H9 (cell line): ENCODE measurements at regions not wholly inside any gene's neighbourhood (a gene's known extent, or its start where the extent isn't known, plus 50 kb on each side); places are given as distances from the start of the nearest gene placed in this dataset.

Experiments
- DNase-seq: peaks from one replicate; pipeline ENCODE4 v3.0.0-alpha.2; 2017
- H2AFZ ChIP-seq: one replicate; pipeline ENCODE4 v1.6.1; 2013; ENCODE audit warnings: mild to moderate bottlenecking, low read length, control low read depth, moderate library complexity
- H2AK5ac ChIP-seq: 2 replicates; pipeline ENCODE4 v1.6.1; 2013; ENCODE audit warnings: low read length, control low read depth, mixed read lengths; ENCODE audit not compliant: insufficient read length
- H2BK120ac ChIP-seq: one replicate; pipeline ENCODE4 v1.6.1; 2013; ENCODE audit warnings: low read depth, mild to moderate bottlenecking, low read length, control low read depth, inconsistent platforms; ENCODE audit not compliant: poor library complexity, severe bottlenecking
- H2BK12ac ChIP-seq: 2 replicates; pipeline ENCODE4 v1.6.1; 2013; ENCODE audit warnings: low read length, control low read depth, mixed read lengths, low read depth; ENCODE audit not compliant: insufficient read length
- H2BK15ac ChIP-seq: 2 replicates; pipeline ENCODE4 v1.6.1; 2013; ENCODE audit warnings: low read depth, low read length, control low read depth
- H2BK20ac ChIP-seq: one replicate; pipeline ENCODE4 v1.6.1; 2013; ENCODE audit warnings: low read depth, mild to moderate bottlenecking, low read length, control low read depth, inconsistent platforms; ENCODE audit not compliant: poor library complexity, severe bottlenecking
- H2BK5ac ChIP-seq: 2 replicates; pipeline ENCODE4 v1.6.1; 2013; ENCODE audit warnings: low read length, control low read depth, mixed read lengths; ENCODE audit not compliant: insufficient read length
- H3K14ac ChIP-seq: 2 replicates; pipeline ENCODE4 v1.6.1; 2013; ENCODE audit warnings: low read length, control low read depth; ENCODE audit not compliant: insufficient read depth
- H3K18ac ChIP-seq: 2 replicates; pipeline ENCODE4 v1.6.1; 2013; ENCODE audit warnings: low read depth, mild to moderate bottlenecking, mixed read lengths, low read length, control low read depth; ENCODE audit not compliant: insufficient read length
- H3K23ac ChIP-seq: 2 replicates; pipeline ENCODE4 v1.6.1; 2013; ENCODE audit warnings: low read length, control low read depth, mixed read lengths, low read depth; ENCODE audit not compliant: insufficient read length
- H3K23me2 ChIP-seq: 2 replicates; pipeline ENCODE4 v1.6.1; 2013; ENCODE audit warnings: low read depth, mild to moderate bottlenecking, mixed read lengths, low read length, control low read depth; ENCODE audit not compliant: insufficient read length, poor library complexity, severe bottlenecking
- H3K27ac ChIP-seq: 2 replicates; pipeline ENCODE4 v1.5.1; 2013; ENCODE audit warnings: low read length, control low read depth, mixed read lengths, low read depth; ENCODE audit not compliant: insufficient read length
- H3K27me3 ChIP-seq: 2 replicates; pipeline ENCODE4 v1.6.1; 2013; ENCODE audit warnings: low read length, control low read depth, inconsistent platforms; ENCODE audit not compliant: insufficient read depth
- H3K4ac ChIP-seq: 2 replicates; pipeline ENCODE4 v1.6.1; 2013; ENCODE audit warnings: low read depth, mild to moderate bottlenecking, control low read depth, inconsistent platforms, low read length, moderate library complexity
- H3K4me1 ChIP-seq: 2 replicates; pipeline ENCODE4 v1.6.1; 2013; ENCODE audit warnings: low read length, control low read depth, inconsistent platforms; ENCODE audit not compliant: insufficient read depth
- H3K4me2 ChIP-seq: 2 replicates; pipeline ENCODE4 v1.6.1; 2013; ENCODE audit warnings: low read length, control low read depth, mixed read lengths; ENCODE audit not compliant: insufficient read length, insufficient read depth
- H3K56ac ChIP-seq: 2 replicates; pipeline ENCODE4 v1.6.1; 2013; ENCODE audit warnings: low read depth, mild to moderate bottlenecking, mixed read lengths, low read length, control low read depth; ENCODE audit not compliant: insufficient read length
- H3K79me1 ChIP-seq: 2 replicates; pipeline ENCODE4 v1.6.1; 2013; ENCODE audit warnings: low read depth, mild to moderate bottlenecking, moderate library complexity, low read length, control low read depth, inconsistent platforms; ENCODE audit not compliant: insufficient read depth, poor library complexity, severe bottlenecking
- H3K79me2 ChIP-seq: 2 replicates; pipeline ENCODE4 v1.6.1; 2013; ENCODE audit warnings: low read length, control low read depth, inconsistent platforms; ENCODE audit not compliant: insufficient read depth
- H3K9ac ChIP-seq: 2 replicates; pipeline ENCODE4 v1.6.1; 2013; ENCODE audit warnings: low read length, control low read depth, mixed read lengths; ENCODE audit not compliant: insufficient read length; ENCODE audit errors: extremely low read depth
- H3K9me3 ChIP-seq: one replicate; pipeline ENCODE4 v1.6.1; 2013; ENCODE audit warnings: low read depth, low read length, inconsistent platforms; ENCODE audit not compliant: control insufficient read depth
- H3T11ph ChIP-seq: one replicate; pipeline ENCODE4 v1.6.1; 2013; ENCODE audit warnings: mild to moderate bottlenecking, low read length, control low read depth, inconsistent platforms
- H4K20me1 ChIP-seq: one replicate; pipeline ENCODE4 v1.6.1; 2013; ENCODE audit not compliant: control insufficient read depth, insufficient read length, insufficient read depth
- H4K5ac ChIP-seq: 2 replicates; pipeline ENCODE4 v1.6.1; 2013; ENCODE audit warnings: low read depth, mild to moderate bottlenecking, mixed read lengths, low read length, control low read depth; ENCODE audit not compliant: insufficient read length
- H4K8ac ChIP-seq: replicated peaks from 2 replicates; pipeline ENCODE4 v1.6.1; 2013; ENCODE audit warnings: low read length, control low read depth, mixed read lengths, low read depth; ENCODE audit not compliant: insufficient read length
- H4K91ac ChIP-seq: 2 replicates; pipeline ENCODE4 v1.6.1; 2013; ENCODE audit warnings: low read depth, mild to moderate bottlenecking, moderate library complexity, mixed read lengths, low read length, control low read depth; ENCODE audit not compliant: insufficient read length
- H3K27ac Mint-ChIP-seq, 3 experiments: 2 replicates in 2 of 3; 3 replicates in 1 of 3; pipeline ENCODE4 v1.8.0; 2020 to 2021; ENCODE audit warnings: mixed read lengths in 3 of 3, mild to moderate bottlenecking in 1 of 3, moderate library complexity in 1 of 3
- H3K27me3 Mint-ChIP-seq: 2 replicates; pipeline ENCODE4 v1.8.0; 2021; ENCODE audit warnings: low read depth, mild to moderate bottlenecking, moderate library complexity, mixed read lengths
- H3K36me3 Mint-ChIP-seq, 3 experiments: 2 replicates in 2 of 3; 3 replicates in 1 of 3; pipeline ENCODE4 v1.8.0; 2020 to 2021; ENCODE audit warnings: low read depth in 3 of 3, mixed read lengths in 3 of 3; ENCODE audit not compliant: insufficient read depth in 1 of 3
- H3K4me1 Mint-ChIP-seq, 2 experiments: 2 replicates each; pipeline ENCODE4 v1.8.0; 2020; ENCODE audit warnings: mixed read lengths in 2 of 2
- H3K4me3 Mint-ChIP-seq, 2 experiments: 2 replicates in 1 of 2; 3 replicates in 1 of 2; pipeline ENCODE4 v1.8.0; 2020 to 2021; ENCODE audit warnings: mild to moderate bottlenecking in 2 of 2, mixed read lengths in 2 of 2, moderate library complexity in 1 of 2
- H3K9me3 Mint-ChIP-seq, 2 experiments: 2 replicates in 1 of 2; 3 replicates in 1 of 2; pipeline ENCODE4 v1.8.0; 2020; ENCODE audit warnings: mild to moderate bottlenecking in 2 of 2, mixed read lengths in 2 of 2, moderate library complexity in 1 of 2
- CTCF ChIP-seq: fragments of 200-600 bp; sonication (generic); conservative IDR thresholded peaks from 3 replicates; pipeline ENCODE4 v1.8.0; 2021; ENCODE audit warnings: antibody characterized with exemption, mild to moderate bottlenecking
- WGBS: extraction: QIAGEN DNeasy Blood & Tissue Kit; methylation state at CpG from one replicate; pipeline ENCODE4 v1.1.7; 2013; ENCODE audit warnings: missing lambda C conversion rate, low lambda C conversion rate, mixed read lengths; ENCODE audit not compliant: insufficient read length; ENCODE audit errors: extremely low coverage; 5-methylcytosine and 5-hydroxymethylcytosine counted together

- Mint-ChIP-seq H3K4me3 (no peak overlapping the region), H3K4me1 (peaks cover 40 to 43% of the 10 kb centered on the region in 2 experiments), H3K27ac (no peak overlapping the region), H3K27me3 (peaks cover 6% of the 10 kb centered on the region), H3K9me3 (peaks cover 0 to 7% of the 10 kb centered on the region in 2 experiments), H3K36me3 (peaks cover 0 to 2% (median 0%) of the 10 kb centered on the region in 3 experiments; a peak in 4 of 7 replicates)
- H3K23me2 ChIP-seq, result no peaks in the 10 kb centered on the region
- WGBS, result no CpG with 5 or more reads among the region's 1 CpG
- no peaks in the 10 kb centered on the region for H3K79me2 ChIP-seq
- peaks cover 3% of the 10 kb centered on the region for H3K4me1 ChIP-seq
- no peak overlapping the region for H2AK5ac ChIP-seq
- no peak overlapping the region for H3T11ph ChIP-seq
- no peak overlapping the region for H3K23ac ChIP-seq
- H3K56ac ChIP-seq, result no peak overlapping the region
- H3K18ac ChIP-seq, result no peak overlapping the region
- H2BK120ac ChIP-seq, result no peak overlapping the region
- no peak overlapping the region for H3K4me2 ChIP-seq
- H4K20me1 ChIP-seq, result no peaks in the 10 kb centered on the region
- no peak overlapping the region for H2AFZ ChIP-seq
- no peak overlapping the region for H4K91ac ChIP-seq
- no peak overlapping the region for H2BK5ac ChIP-seq
- H3K4ac ChIP-seq, result no peak overlapping the region
- H3K9me3 ChIP-seq, result no peaks in the 10 kb centered on the region
- H4K8ac ChIP-seq, result no peak overlapping the region
- H3K27ac ChIP-seq, result no peak overlapping the region
- H3K9ac ChIP-seq, result no peak overlapping the region
- no peak for DNase-seq
- no peaks in the 10 kb centered on the region for H3K27me3 ChIP-seq
- no peak overlapping the region for H4K5ac ChIP-seq
- no peak for TF ChIP-seq CTCF
- no peak overlapping the region for H3K14ac ChIP-seq
- H2BK12ac ChIP-seq, result no peak overlapping the region
- no peak overlapping the region for H2BK20ac ChIP-seq
- H2BK15ac ChIP-seq, result no peak overlapping the region
- H3K79me1 ChIP-seq, result no peaks in the 10 kb centered on the region
These were observed 237.6 kb upstream of the FOXF1 start for GRCh38 chr16:86272744-86273143.
